CD4-positive, alpha-beta memory T cell (primary cell): ENCODE measurements at regions not wholly inside any gene's neighbourhood (a gene's known extent, or its start where the extent isn't known, plus 50 kb on each side); places are given as distances from the start of the nearest gene placed in this dataset.
A peak's percentile ranks its signal among the peaks of the same experiment; 100 is the strongest.

Experiments used
- CTCF ChIA-PET: fragments of 350-600 bp; sonication (Branson Sonifier 250); formaldehyde crosslinking; loops from one replicate; lab custom pipeline; 2021; ENCODE audit warnings: inconsistent platforms; ENCODE audit not compliant: partially characterized antibody; lab: Charles Lee
- POLR2A ChIA-PET: fragments of 350-600 bp; sonication (Branson Sonifier 250); formaldehyde crosslinking; loops from one replicate; lab custom pipeline; 2021; ENCODE audit not compliant: partially characterized antibody; lab: Charles Lee
- DNase-seq, 5 donors: peaks; one replicate each; pipeline versions ENCODE4 v3.0.0 to v3.0.0-alpha.2; 2020 to 2022; ENCODE audit warnings: mixed read lengths in 1 of 5
- H3K27ac ChIP-seq: one replicate; pipeline ENCODE4 v1.7.0; 2013; ENCODE audit warnings: low read depth, low read length
- H3K27me3 ChIP-seq: 2 replicates; pipeline ENCODE4 v1.7.0; 2013; ENCODE audit warnings: mild to moderate bottlenecking, low read length, moderate library complexity; ENCODE audit not compliant: insufficient read depth
- H3K36me3 ChIP-seq: 2 replicates; pipeline ENCODE4 v1.7.0; 2013; ENCODE audit warnings: mild to moderate bottlenecking, low read length, moderate library complexity; ENCODE audit not compliant: insufficient read depth
- H3K4me1 ChIP-seq: 2 replicates; pipeline ENCODE4 v1.7.0; 2013; ENCODE audit warnings: mild to moderate bottlenecking, low read length, moderate library complexity; ENCODE audit not compliant: insufficient read depth
- H3K4me3 ChIP-seq, 2 donors: one replicate each; pipeline ENCODE4 v1.7.0; 2013; ENCODE audit warnings: low read length in 2 of 2, mild to moderate bottlenecking in 1 of 2
- H3K9me3 ChIP-seq, 2 donors: one replicate each; pipeline ENCODE4 v1.7.0; 2013; ENCODE audit warnings: low read length in 2 of 2, control low read depth in 1 of 2; ENCODE audit not compliant: control insufficient read depth in 1 of 2
- H3K27ac Mint-ChIP-seq, 7 donors: one replicate each; pipeline ENCODE4 v1.8.0; 2020 to 2021; ENCODE audit warnings: mixed read lengths in 7 of 7, mild to moderate bottlenecking in 6 of 7, inconsistent platforms in 3 of 7, moderate library complexity in 3 of 7
- H3K27me3 Mint-ChIP-seq, 2 donors: one replicate each; pipeline ENCODE4 v1.8.0; 2020 to 2021; ENCODE audit warnings: mixed read lengths in 2 of 2
- H3K36me3 Mint-ChIP-seq, 2 donors: one replicate each; pipeline ENCODE4 v1.8.0; 2020 to 2021; ENCODE audit warnings: mixed read lengths in 2 of 2, inconsistent platforms in 1 of 2, mild to moderate bottlenecking in 1 of 2
- H3K4me1 Mint-ChIP-seq, 4 donors: one replicate each; pipeline ENCODE4 v1.8.0; 2020 to 2021; ENCODE audit warnings: mixed read lengths in 4 of 4, mild to moderate bottlenecking in 1 of 4
- H3K4me3 Mint-ChIP-seq, 8 donors: one replicate each; pipeline ENCODE4 v1.8.0; 2020 to 2021; ENCODE audit warnings: mixed read lengths in 8 of 8, mild to moderate bottlenecking in 7 of 8, moderate library complexity in 6 of 8, inconsistent platforms in 3 of 8
- H3K9me3 Mint-ChIP-seq, 8 donors: one replicate each; pipeline ENCODE4 v1.8.0; 2020 to 2021; ENCODE audit warnings: mixed read lengths in 8 of 8, mild to moderate bottlenecking in 5 of 8, inconsistent platforms in 3 of 8, moderate library complexity in 1 of 8
- intact Hi-C: fragments of 100-400 bp; cut with micrococcal nuclease; formaldehyde crosslinking; loops from one replicate; pipeline ENCODE4 v1.15.1; 2023

DNA sequence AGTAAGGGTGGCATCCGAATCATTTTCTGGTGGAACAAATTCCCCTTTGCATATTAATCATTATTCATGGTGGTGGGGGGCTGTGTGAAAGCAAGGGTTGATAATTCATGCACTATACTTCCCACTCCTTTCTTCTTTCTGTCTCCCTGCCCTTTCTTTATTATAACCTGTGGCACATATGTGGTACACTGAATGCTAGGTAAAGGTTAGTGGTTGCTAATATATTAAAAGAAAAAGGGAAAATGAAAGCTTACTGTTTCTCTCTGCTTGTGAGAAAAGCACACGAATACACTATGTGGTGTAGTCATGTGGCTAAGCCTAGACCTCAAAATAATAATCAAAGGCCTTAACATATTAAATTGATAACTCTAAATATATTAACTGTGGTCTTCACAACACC, 178.4 kb upstream of the RPS6KA3 start:
- H3K27me3 Mint-ChIP-seq: peaks cover 0 to 1% of the 10 kb centered on the region in 2 donors
- peaks cover 46% of the 10 kb centered on the region for H3K4me1 ChIP-seq
- H3K9me3 Mint-ChIP-seq: peaks cover 0 to 3% (median 0%) of the 10 kb centered on the region in 8 donors
- POLR2A ChIA-PET: interaction anchor here (0.7 to 2.4 kb wide), 6 partner anchors 9 to 207 kb away, joined by 3 to 13 read pairs (median 4); no protein-coding TSS in a partner anchor
- peak overlapping the region in 5 of 7 donors; percentile 36 to 70 (median 47) for H3K27ac Mint-ChIP-seq
- H3K36me3 Mint-ChIP-seq: no peaks in the 10 kb centered on the region
- H3K4me3 ChIP-seq: no peak overlapping the region
- peaks cover 27 to 55% (median 44%) of the 10 kb centered on the region in 4 donors for H3K4me1 Mint-ChIP-seq
- no peaks in the 10 kb centered on the region for H3K27me3 ChIP-seq
- peak overlapping the region in 7 of 8 donors; percentile 2 to 71 (median 39) for H3K4me3 Mint-ChIP-seq
- no peaks in the 10 kb centered on the region for H3K9me3 ChIP-seq
- intact Hi-C loops: no loop called here
- DNase-seq: no peak
- CTCF ChIA-PET: interaction anchor here (1.9 to 5.2 kb wide), 2 partner anchors 191 to 197 kb away, joined by 4 to 52 read pairs; no protein-coding TSS in a partner anchor
- no peaks in the 10 kb centered on the region for H3K36me3 ChIP-seq
- H3K27ac ChIP-seq: no peak overlapping the region

DNA sequence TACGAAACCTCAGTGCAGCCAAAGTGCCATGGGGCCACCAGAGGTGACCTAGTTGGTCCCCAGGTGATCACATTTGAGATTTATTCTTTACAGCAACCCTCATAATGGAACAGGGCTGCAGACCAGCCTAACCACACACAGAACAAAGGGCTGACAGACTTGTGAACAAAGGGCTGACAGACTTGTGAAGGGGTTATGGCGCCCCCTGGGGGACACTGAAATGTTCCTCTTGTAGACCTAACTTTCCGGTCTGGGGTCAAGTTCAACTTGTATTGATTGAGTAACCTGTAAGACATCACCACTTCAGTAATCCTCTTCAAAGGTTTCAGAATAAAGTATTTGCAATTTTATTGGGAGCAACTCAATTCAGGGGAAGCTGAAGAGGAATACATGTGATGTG, 175.9 kb upstream of the RPS6KA3 start:
- DNase-seq: peak; percentile 78 to 81 (median 79)
- no peaks in the 10 kb centered on the region for H3K36me3 ChIP-seq
- no peak overlapping the region for H3K4me3 ChIP-seq
- Mint-ChIP-seq H3K36me3 (no peaks in the 10 kb centered on the region), H3K4me1 (peaks cover 31 to 65% (median 50%) of the 10 kb centered on the region in 4 donors), H3K27me3 (peaks cover 0 to 1% of the 10 kb centered on the region in 2 donors), H3K9me3 (peaks cover 0 to 3% (median 0%) of the 10 kb centered on the region in 8 donors), H3K4me3 (peak overlapping the region in 3 of 8 donors; percentile 24 to 62 (median 25)), H3K27ac (peak overlapping the region in 6 of 7 donors; percentile 15 to 78 (median 56))
- no peaks in the 10 kb centered on the region for H3K9me3 ChIP-seq
- ChIA-PET POLR2A (no interaction called here), CTCF (interaction anchor here (1.0 to 5.2 kb wide), 2 partner anchors 186 to 189 kb away, joined by 4 to 52 read pairs; no protein-coding TSS in a partner anchor)
- H3K4me1 ChIP-seq: peaks cover 71% of the 10 kb centered on the region
- H3K27ac ChIP-seq: no peak overlapping the region
- intact Hi-C loops: loop anchor here (1.0 kb wide), 1 partner anchor 189 kb away; no protein-coding TSS in a partner anchor
- no peaks in the 10 kb centered on the region for H3K27me3 ChIP-seq

DNA sequence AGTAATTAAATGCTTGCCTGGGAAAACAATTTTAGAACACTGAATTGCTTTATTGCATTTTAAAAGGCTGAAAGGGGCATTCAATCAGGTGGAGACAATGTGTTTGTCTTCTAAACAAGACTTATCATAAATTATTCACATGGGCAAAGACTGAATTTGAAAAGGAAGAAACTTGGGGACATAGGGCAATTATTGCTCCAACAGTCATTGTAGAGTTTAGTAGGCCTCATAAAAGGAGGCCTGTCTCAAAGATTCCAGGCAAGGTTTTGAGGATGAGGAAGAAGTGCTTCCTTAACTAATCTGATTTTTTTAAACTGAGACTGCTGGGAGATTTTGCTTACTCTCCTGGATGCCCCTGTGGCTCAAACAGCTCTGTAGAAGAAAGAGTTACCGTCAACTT, 174.4 kb upstream of the RPS6KA3 start:
- no peaks in the 10 kb centered on the region for H3K36me3 ChIP-seq
- H3K4me1 Mint-ChIP-seq: peaks cover 36 to 77% (median 59%) of the 10 kb centered on the region in 4 donors
- H3K9me3 Mint-ChIP-seq: peaks cover 0 to 3% (median 0%) of the 10 kb centered on the region in 8 donors
- no peak overlapping the region for H3K27ac ChIP-seq
- H3K27me3 ChIP-seq: no peaks in the 10 kb centered on the region
- ChIA-PET POLR2A (interaction anchor here (0.9 to 5.1 kb wide), 2 partner anchors 175 to 188 kb away, joined by 3 to 47 read pairs; partner anchors contain the start of gene RPS6KA3), CTCF (interaction anchor here (3.9 kb wide), 1 partner anchor 188 kb away, joined by 23 read pairs; no protein-coding TSS in a partner anchor)
- peak overlapping the region in 2 of 8 donors; percentile 20 to 22 for H3K4me3 Mint-ChIP-seq
- DNase-seq: no peak
- peaks cover 0 to 1% of the 10 kb centered on the region in 2 donors for H3K27me3 Mint-ChIP-seq
- no peak overlapping the region for H3K27ac Mint-ChIP-seq
- H3K36me3 Mint-ChIP-seq: no peaks in the 10 kb centered on the region
- H3K4me1 ChIP-seq: peaks cover 83% of the 10 kb centered on the region
- H3K4me3 ChIP-seq: no peak overlapping the region
- intact Hi-C loops: no loop called here
- no peaks in the 10 kb centered on the region for H3K9me3 ChIP-seq

DNA sequence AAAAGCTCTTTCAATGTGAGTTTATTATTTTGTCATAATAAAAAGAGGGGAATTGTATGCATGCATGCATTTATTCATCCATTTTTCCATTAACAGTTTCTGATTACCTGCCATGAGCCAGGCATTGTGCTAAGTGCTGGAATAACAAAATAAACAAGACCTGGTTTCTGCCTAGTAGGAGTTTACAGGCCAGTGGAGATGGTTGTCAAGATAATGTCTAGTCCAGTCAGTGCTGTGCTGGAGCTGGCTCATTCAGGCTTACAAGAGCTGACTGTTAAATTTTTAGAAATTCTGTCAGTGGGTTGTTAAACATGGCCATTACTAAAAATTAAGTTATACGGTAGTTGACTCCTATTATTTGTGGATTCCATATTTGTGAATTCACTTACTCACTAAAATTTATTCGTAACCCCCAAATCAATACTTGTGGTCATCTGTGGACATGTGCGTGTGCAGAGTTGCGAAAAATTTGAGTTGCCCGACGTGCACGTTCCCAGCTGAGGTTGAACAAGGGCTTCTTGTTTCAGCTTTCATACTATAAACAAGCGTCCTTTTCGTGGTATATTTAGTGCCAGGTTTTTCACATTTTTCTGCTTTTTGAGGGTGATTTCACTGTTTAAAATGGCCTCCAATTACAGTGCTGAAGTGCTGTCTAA, 172.3 kb upstream of the RPS6KA3 start:
- Histone ChIP-seq H3K9me3 (no peaks in the 10 kb centered on the region), H3K27ac (no peak overlapping the region), H3K36me3 (no peaks in the 10 kb centered on the region), H3K27me3 (no peaks in the 10 kb centered on the region), H3K4me3 (no peak overlapping the region), H3K4me1 (peaks cover 81% of the 10 kb centered on the region)
- Mint-ChIP-seq H3K36me3 (no peaks in the 10 kb centered on the region), H3K4me3 (peak overlapping the region in 1 of 8 donors; percentile 35), H3K27me3 (peaks cover 0 to 1% of the 10 kb centered on the region in 2 donors), H3K27ac (peak overlapping the region in 2 of 7 donors; percentile 61 to 87), H3K9me3 (peaks cover 0 to 3% (median 0%) of the 10 kb centered on the region in 8 donors), H3K4me1 (peaks cover 29 to 79% (median 58%) of the 10 kb centered on the region in 4 donors)
- intact Hi-C loops: no loop called here
- no peak for DNase-seq
- ChIA-PET POLR2A (interaction anchor here (1.6 to 5.5 kb wide), 6 partner anchors 14 to 185 kb away, joined by 3 to 47 read pairs (median 13); partner anchors contain the start of gene RPS6KA3), CTCF (interaction anchor here (0.7 to 3.9 kb wide), 4 partner anchors 26 to 186 kb away, joined by 3 to 23 read pairs (median 5); no protein-coding TSS in a partner anchor)

DNA sequence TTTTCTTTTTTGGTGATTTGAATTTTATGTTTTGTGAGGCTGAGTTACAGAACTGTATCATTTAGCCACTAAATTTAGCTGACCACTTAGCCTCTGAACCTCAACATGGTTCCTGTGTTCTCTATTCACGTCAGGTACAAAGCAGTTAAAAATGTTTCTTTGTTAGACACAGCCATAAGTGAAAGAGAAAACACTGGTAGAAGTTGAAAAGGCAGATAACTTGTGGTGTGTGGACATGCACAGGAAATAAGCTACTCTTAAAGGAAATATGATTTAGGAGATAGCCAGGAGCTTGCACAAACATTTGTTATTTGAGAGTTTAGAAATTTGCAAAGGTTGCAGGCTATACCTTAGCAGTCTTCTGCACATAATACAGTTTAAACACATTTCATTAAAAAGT, 171.0 kb upstream of the RPS6KA3 start:
- Mint-ChIP-seq H3K4me3 (peak overlapping the region in 7 of 8 donors; percentile 51 to 84 (median 69)), H3K4me1 (peaks cover 32 to 90% (median 65%) of the 10 kb centered on the region in 4 donors), H3K27ac (peak overlapping the region; percentile 86 to 95 (median 88)), H3K36me3 (no peaks in the 10 kb centered on the region), H3K9me3 (peaks cover 0 to 3% (median 0%) of the 10 kb centered on the region in 8 donors), H3K27me3 (no peaks in the 10 kb centered on the region)
- Histone ChIP-seq H3K27me3 (no peaks in the 10 kb centered on the region), H3K4me3 (peak overlapping the region in 1 of 2 donors; percentile 6), H3K36me3 (no peaks in the 10 kb centered on the region), H3K27ac (no peak overlapping the region), H3K9me3 (no peaks in the 10 kb centered on the region), H3K4me1 (peaks cover 92% of the 10 kb centered on the region)
- POLR2A ChIA-PET: interaction anchor here (0.6 to 5.5 kb wide), 14 partner anchors 8 to 184 kb away, joined by 3 to 47 read pairs (median 6); partner anchors contain the start of gene RPS6KA3
- CTCF ChIA-PET: interaction anchor here (0.8 to 1.9 kb wide), 4 partner anchors 24 to 220 kb away, joined by 3 to 13 read pairs (median 4); no protein-coding TSS in a partner anchor
- intact Hi-C loops: no loop called here
- DNase-seq: peak in 4 of 5 donors; percentile 33 to 53 (median 44)

DNA sequence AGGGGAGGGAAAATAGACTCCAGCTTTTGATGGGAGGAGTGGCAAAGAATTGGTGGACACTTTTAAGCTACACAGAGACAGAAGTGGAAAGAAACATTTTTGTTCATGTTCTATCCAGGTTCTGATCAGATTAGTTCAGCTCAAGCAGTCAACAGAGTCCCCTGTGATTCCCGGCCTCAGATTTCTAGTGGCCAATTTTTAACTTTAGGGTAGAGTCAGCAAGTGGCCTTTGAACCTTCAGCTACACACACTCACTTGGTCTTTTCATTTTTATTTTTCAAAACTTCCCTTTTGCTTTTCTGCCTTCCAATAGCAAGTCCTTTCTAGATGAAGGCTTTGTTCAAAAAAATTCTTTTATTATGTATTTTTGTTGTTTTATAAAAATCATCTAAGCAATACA, 169.2 kb upstream of the RPS6KA3 start:
- Histone ChIP-seq H3K27ac (no peak overlapping the region), H3K36me3 (no peaks in the 10 kb centered on the region), H3K9me3 (no peaks in the 10 kb centered on the region), H3K4me3 (no peak overlapping the region), H3K4me1 (peaks cover 83% of the 10 kb centered on the region), H3K27me3 (no peaks in the 10 kb centered on the region)
- Mint-ChIP-seq H3K4me1 (peaks cover 28 to 79% (median 57%) of the 10 kb centered on the region in 4 donors), H3K9me3 (peaks cover 0 to 3% (median 0%) of the 10 kb centered on the region in 8 donors), H3K27me3 (no peaks in the 10 kb centered on the region), H3K36me3 (no peaks in the 10 kb centered on the region), H3K27ac (peak overlapping the region in 1 of 7 donors; percentile 16), H3K4me3 (no peak overlapping the region)
- ChIA-PET POLR2A (interaction anchor here (1.0 to 5.5 kb wide), 3 partner anchors 22 to 182 kb away, joined by 3 to 41 read pairs (median 11); no protein-coding TSS in a partner anchor), CTCF (interaction anchor here (1.4 kb wide), 1 partner anchor 183 kb away, joined by 6 read pairs; no protein-coding TSS in a partner anchor)
- intact Hi-C loops: no loop called here
- DNase-seq: no peak
